CD4-positive, CD25-positive, alpha-beta regulatory T cell (primary cell): ENCODE measurements at regions not wholly inside any gene's neighbourhood (a gene's known extent, or its start where the extent isn't known, plus 50 kb on each side); places are given as distances from the start of the nearest gene placed in this dataset.
"Not testable (repeated sequence)": the region's sequence is repeated elsewhere in the genome, so short reads cannot be mapped to it uniquely, and the experiment has no call there.

Experiments
- ATAC-seq, 2 donors: fragments of 150-1000 bp; cut with Tn5 transposase; one replicate each; pipeline ENCODE4 v1.10.0; 2021; ENCODE audit warnings: low read depth in 2 of 2, moderate number of reproducible peaks in 2 of 2, moderate library complexity in 1 of 2
- DNase-seq, 3 donors: peaks; one replicate each; pipeline versions ENCODE4 v3.0.0 to v3.0.0-alpha.2; 2012 to 2022; ENCODE audit warnings: mixed read lengths in 1 of 3
- H3K27ac ChIP-seq: one replicate; pipeline ENCODE4 v1.7.0; 2013; ENCODE audit warnings: mild to moderate bottlenecking, low read length; ENCODE audit not compliant: insufficient read depth, poor library complexity, severe bottlenecking
- H3K27me3 ChIP-seq: one replicate; pipeline ENCODE4 v1.7.0; 2013; ENCODE audit warnings: low read length; ENCODE audit not compliant: control insufficient read depth, insufficient read depth
- H3K36me3 ChIP-seq: one replicate; pipeline ENCODE4 v1.7.0; 2013; ENCODE audit warnings: mild to moderate bottlenecking, low read length, moderate library complexity; ENCODE audit not compliant: control insufficient read depth, insufficient read depth
- H3K4me1 ChIP-seq: 2 replicates; pipeline ENCODE4 v1.7.0; 2013; ENCODE audit warnings: mild to moderate bottlenecking, low read length; ENCODE audit not compliant: insufficient read depth, control insufficient read depth, poor library complexity, severe bottlenecking
- H3K4me3 ChIP-seq: one replicate; pipeline ENCODE4 v1.7.0; 2013; ENCODE audit warnings: low read depth, mild to moderate bottlenecking, low read length, moderate library complexity
- H3K9me3 ChIP-seq, 2 experiments: 1 replicate in 1 of 2; 2 replicates in 1 of 2; pipeline ENCODE4 v1.7.0; 2013; ENCODE audit warnings: low read length in 2 of 2, mild to moderate bottlenecking in 1 of 2, moderate library complexity in 1 of 2; ENCODE audit not compliant: control insufficient read depth in 2 of 2
- H3K27ac Mint-ChIP-seq, 3 donors: one replicate each; pipeline ENCODE4 v1.8.0; 2020 to 2022; ENCODE audit warnings: mild to moderate bottlenecking in 3 of 3, mixed read lengths in 3 of 3, moderate library complexity in 2 of 3
- H3K27me3 Mint-ChIP-seq: one replicate; pipeline ENCODE4 v1.8.0; 2022; ENCODE audit warnings: mild to moderate bottlenecking, mixed read lengths
- H3K36me3 Mint-ChIP-seq: one replicate; pipeline ENCODE4 v1.8.0; 2020; ENCODE audit warnings: mixed read lengths
- H3K4me1 Mint-ChIP-seq, 4 donors: one replicate each; pipeline ENCODE4 v1.8.0; 2020 to 2022; ENCODE audit warnings: mixed read lengths in 4 of 4, mild to moderate bottlenecking in 1 of 4
- H3K4me3 Mint-ChIP-seq, 4 donors: one replicate each; pipeline ENCODE4 v1.8.0; 2020 to 2022; ENCODE audit warnings: mild to moderate bottlenecking in 4 of 4, mixed read lengths in 4 of 4, moderate library complexity in 3 of 4
- H3K9me3 Mint-ChIP-seq, 7 donors: one replicate each; pipeline ENCODE4 v1.8.0; 2020 to 2022; ENCODE audit warnings: mixed read lengths in 7 of 7, mild to moderate bottlenecking in 3 of 7, moderate library complexity in 2 of 7

DNA sequence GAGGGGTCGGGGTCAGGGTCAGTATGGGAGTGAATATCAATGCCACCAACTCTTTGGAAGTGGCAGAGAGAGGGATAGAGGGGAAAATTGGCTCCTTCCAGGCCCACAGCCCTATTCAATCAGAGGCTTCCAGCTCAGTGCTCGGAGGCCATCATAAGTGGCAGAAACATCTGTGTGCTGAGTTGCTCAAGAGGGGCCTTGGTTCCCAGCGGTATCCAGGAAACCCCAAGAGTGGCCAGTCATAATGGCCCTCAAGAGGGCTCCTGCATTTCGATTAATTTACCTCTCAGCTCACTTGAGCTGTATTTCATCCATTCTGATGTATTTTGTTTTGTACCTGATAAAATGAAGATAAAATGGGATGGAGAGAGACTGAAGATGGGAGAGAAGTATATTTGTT lies 154.3 kb upstream of the EOLA2 start:
- Histone ChIP-seq H3K36me3 (no peaks in the 10 kb centered on the region), H3K27ac (no peak overlapping the region), H3K9me3 (no peaks in the 10 kb centered on the region), H3K4me3 (no peak overlapping the region), H3K27me3 (no peaks in the 10 kb centered on the region), H3K4me1 (no peaks in the 10 kb centered on the region)
- Mint-ChIP-seq H3K4me3 (no peak overlapping the region), H3K27me3 (no peaks in the 10 kb centered on the region), H3K27ac (no peak overlapping the region), H3K36me3 (no peaks in the 10 kb centered on the region), H3K9me3 (no peaks in the 10 kb centered on the region), H3K4me1 (no peaks in the 10 kb centered on the region)
- no peak for DNase-seq
- no peak for ATAC-seq

DNA sequence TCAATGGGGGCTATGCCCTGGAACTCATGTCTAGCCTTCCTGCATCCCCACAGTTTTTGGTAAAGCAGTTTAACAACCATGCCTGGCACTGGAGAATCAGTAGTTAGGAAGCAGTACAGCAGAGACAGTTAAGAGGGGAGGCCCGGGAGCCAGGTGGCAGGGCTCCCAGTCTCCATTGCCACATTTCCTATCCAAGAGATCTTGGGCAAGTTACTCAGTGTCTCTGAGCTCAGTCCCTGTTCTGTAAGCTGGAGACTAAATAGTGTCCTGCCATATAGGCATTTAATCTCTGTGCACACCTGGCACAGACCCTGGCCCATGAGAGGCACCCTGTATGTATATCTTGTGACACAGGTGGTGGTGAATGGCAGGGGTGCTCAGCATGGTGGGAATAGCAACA lies 156.1 kb upstream of the EOLA2 start:
- Histone ChIP-seq H3K27ac (no peak overlapping the region), H3K36me3 (no peaks in the 10 kb centered on the region), H3K4me1 (no peaks in the 10 kb centered on the region), H3K9me3 (no peaks in the 10 kb centered on the region), H3K4me3 (no peak overlapping the region), H3K27me3 (no peaks in the 10 kb centered on the region)
- Mint-ChIP-seq H3K4me3 (no peak overlapping the region), H3K9me3 (peaks cover 0 to 2% (median 0%) of the 10 kb centered on the region in 7 donors), H3K4me1 (no peaks in the 10 kb centered on the region), H3K36me3 (no peaks in the 10 kb centered on the region), H3K27me3 (peaks cover under 1% of the 10 kb centered on the region), H3K27ac (no peak overlapping the region)
- no peak for DNase-seq
- ATAC-seq = no peak

GRCh38 chrX:150094996-150095395 lies 156.7 kb upstream of the EOLA2 start:
- DNase-seq (no peak), ATAC-seq (no peak)
- no peaks in the 10 kb centered on the region for H3K4me1 ChIP-seq
- no peak overlapping the region for H3K4me3 ChIP-seq
- H3K27ac ChIP-seq = no peak overlapping the region
- Mint-ChIP-seq H3K9me3 (peaks cover 0 to 2% (median 0%) of the 10 kb centered on the region in 7 donors), H3K4me1 (no peaks in the 10 kb centered on the region), H3K36me3 (no peaks in the 10 kb centered on the region), H3K4me3 (no peak overlapping the region), H3K27ac (no peak overlapping the region), H3K27me3 (peaks cover 4% of the 10 kb centered on the region)
- H3K36me3 ChIP-seq = no peaks in the 10 kb centered on the region
- H3K27me3 ChIP-seq = no peaks in the 10 kb centered on the region
- H3K9me3 ChIP-seq = no peaks in the 10 kb centered on the region

- no peaks in the 10 kb centered on the region for H3K36me3 ChIP-seq
- H3K4me1 Mint-ChIP-seq = no peaks in the 10 kb centered on the region
- DNase-seq = no peak
- H3K27ac Mint-ChIP-seq = no peak overlapping the region
- no peak overlapping the region for H3K4me3 ChIP-seq
- H3K9me3 ChIP-seq = no peaks in the 10 kb centered on the region
- H3K27ac ChIP-seq = no peak overlapping the region
- H3K27me3 Mint-ChIP-seq = peaks cover 4% of the 10 kb centered on the region
- no peaks in the 10 kb centered on the region for H3K27me3 ChIP-seq
- H3K4me1 ChIP-seq = no peaks in the 10 kb centered on the region
- H3K36me3 Mint-ChIP-seq = no peaks in the 10 kb centered on the region
- ATAC-seq = no peak
- H3K9me3 Mint-ChIP-seq = peaks cover 0 to 2% (median 0%) of the 10 kb centered on the region in 7 donors
- H3K4me3 Mint-ChIP-seq = no peak overlapping the region
Measured at GRCh38 chrX:150099316-150099715, 161.0 kb upstream of the EOLA2 start.

- no peaks in the 10 kb centered on the region for H3K4me1 Mint-ChIP-seq
Measured at GRCh38 chrX:150100261-150100660, 162.0 kb upstream of the EOLA2 start.

GRCh38 chrX:150118476-150118875 lies 180.2 kb upstream of the EOLA2 start:
- H3K27me3 Mint-ChIP-seq = peaks cover 5% of the 10 kb centered on the region
- Histone ChIP-seq H3K27ac (no peak overlapping the region), H3K36me3 (no peaks in the 10 kb centered on the region), H3K4me3 (no peak overlapping the region), H3K27me3 (peaks cover 2% of the 10 kb centered on the region), H3K9me3 (no peaks in the 10 kb centered on the region), H3K4me1 (no peaks in the 10 kb centered on the region)
- peaks cover 0 to 1% (median 0%) of the 10 kb centered on the region in 7 donors for H3K9me3 Mint-ChIP-seq
- no peak overlapping the region for H3K27ac Mint-ChIP-seq
- H3K4me1 Mint-ChIP-seq = no peaks in the 10 kb centered on the region
- ATAC-seq = no peak
- no peak overlapping the region for H3K4me3 Mint-ChIP-seq
- H3K36me3 Mint-ChIP-seq = no peaks in the 10 kb centered on the region
- DNase-seq = no peak

More at GRCh38 chrX:150100261-150100660, 162.0 kb upstream of the EOLA2 start:
- no peak overlapping the region for H3K27ac ChIP-seq
- DNase-seq (no peak), ATAC-seq (no peak)
- H3K36me3 ChIP-seq = no peaks in the 10 kb centered on the region
- no peaks in the 10 kb centered on the region for H3K27me3 ChIP-seq
- H3K9me3 Mint-ChIP-seq = peaks cover 0 to 2% (median 0%) of the 10 kb centered on the region in 7 donors
- H3K9me3 ChIP-seq = no peaks in the 10 kb centered on the region
- H3K4me1 ChIP-seq = no peaks in the 10 kb centered on the region
- H3K4me3 Mint-ChIP-seq = no peak overlapping the region
- H3K36me3 Mint-ChIP-seq = no peaks in the 10 kb centered on the region
- no peak overlapping the region for H3K27ac Mint-ChIP-seq
- H3K4me3 ChIP-seq = no peak overlapping the region
- H3K27me3 Mint-ChIP-seq = peaks cover 4% of the 10 kb centered on the region

- H3K4me3 ChIP-seq = no peak overlapping the region
- peaks cover 2% of the 10 kb centered on the region for H3K27me3 ChIP-seq
- Mint-ChIP-seq H3K4me1 (no peaks in the 10 kb centered on the region), H3K27me3 (peaks cover 8% of the 10 kb centered on the region), H3K27ac (no peak overlapping the region), H3K4me3 (no peak overlapping the region), H3K36me3 (no peaks in the 10 kb centered on the region), H3K9me3 (peaks cover 0 to 1% (median 0%) of the 10 kb centered on the region in 7 donors)
- H3K9me3 ChIP-seq = no peaks in the 10 kb centered on the region
- no peaks in the 10 kb centered on the region for H3K36me3 ChIP-seq
- ATAC-seq (no peak), DNase-seq (no peak)
- no peaks in the 10 kb centered on the region for H3K4me1 ChIP-seq
- no peak overlapping the region for H3K27ac ChIP-seq
Measured at GRCh38 chrX:150119323-150119722, 181.0 kb upstream of the EOLA2 start.

DNA sequence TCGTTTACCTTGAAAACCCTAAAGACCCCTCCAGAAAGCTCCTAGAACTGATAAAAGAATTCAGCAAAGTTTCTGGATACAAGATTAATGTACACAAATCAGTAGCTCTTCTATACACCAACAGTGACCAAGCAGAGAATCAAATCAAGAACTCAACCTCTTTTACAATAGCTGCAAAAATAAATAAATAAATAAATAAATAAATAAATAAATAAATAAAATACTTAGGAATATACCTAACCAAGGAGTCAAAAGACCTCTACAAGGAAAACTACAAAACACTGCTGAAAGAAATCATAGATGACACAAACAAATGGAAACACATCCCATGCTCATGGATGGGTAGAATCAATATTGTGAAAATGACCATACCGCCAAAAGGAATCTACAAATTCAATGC lies 186.8 kb upstream of the EOLA2 start:
- H3K27ac ChIP-seq, H3K27me3 Mint-ChIP-seq, H3K4me1 ChIP-seq, H3K4me3 ChIP-seq, H3K9me3 ChIP-seq, H3K27ac Mint-ChIP-seq, H3K9me3 Mint-ChIP-seq, H3K4me1 Mint-ChIP-seq, DNase-seq, H3K36me3 ChIP-seq, H3K4me3 Mint-ChIP-seq, H3K36me3 Mint-ChIP-seq, H3K27me3 ChIP-seq, ATAC-seq: not testable (repeated sequence)
